ENCODE measurements at regions not wholly inside any gene's neighbourhood (a gene's known extent, or its start where the extent isn't known, plus 50 kb on each side); places are given as distances from the start of the nearest gene placed in this dataset.

GRCh38 chr13:42703740-42704139 is 77.6 kb upstream of the FAM216B start:
- DNase-seq (ENCODE audit: insufficient read length, low spot score) (no peak), FAIRE-seq (no peak)
- TF ChIP-seq CTCF (IDR thresholded peaks at IDR 0.05; ENCODE audit: insufficient read depth, missing control alignments): no peak

- no peak for FAIRE-seq
- no peak for DNase-seq (ENCODE audit: insufficient read length, low spot score)
- TF ChIP-seq CTCF (IDR thresholded peaks at IDR 0.05; ENCODE audit: insufficient read depth, missing control alignments): no peak
These were observed 75.1 kb upstream of the FAM216B start for GRCh38 chr13:42706286-42706685.

DNA sequence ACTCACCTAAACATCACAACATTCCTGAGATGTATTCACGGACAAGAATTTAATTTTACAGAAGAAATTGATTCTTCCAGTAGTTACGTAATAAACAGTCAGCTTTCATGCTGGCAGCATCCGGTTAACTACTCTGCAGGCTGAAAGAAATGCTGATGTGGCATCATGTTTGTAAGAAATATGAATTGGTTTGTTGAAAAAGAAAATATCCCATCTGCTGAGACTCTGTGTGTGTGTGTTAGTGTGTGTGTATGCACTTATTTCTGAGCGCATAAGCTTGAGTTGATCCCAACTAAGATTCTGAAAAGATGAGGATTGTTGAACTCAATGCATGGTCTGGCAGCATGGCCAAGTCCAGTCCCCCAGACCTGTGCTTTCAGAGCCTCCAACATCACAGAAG is 74.3 kb upstream of the FAM216B start:
- DNase-seq (ENCODE audit: insufficient read length, low spot score): no peak
- TF ChIP-seq CTCF (IDR thresholded peaks at IDR 0.05; ENCODE audit: insufficient read depth, missing control alignments): no peak
- FAIRE-seq: no peak

- no peak for DNase-seq (ENCODE audit: insufficient read length, low spot score)
- no peak for FAIRE-seq
- TF ChIP-seq CTCF (IDR thresholded peaks at IDR 0.05; ENCODE audit: insufficient read depth, missing control alignments): no peak
These were observed 73.8 kb upstream of the FAM216B start for GRCh38 chr13:42707586-42707985.

DNA sequence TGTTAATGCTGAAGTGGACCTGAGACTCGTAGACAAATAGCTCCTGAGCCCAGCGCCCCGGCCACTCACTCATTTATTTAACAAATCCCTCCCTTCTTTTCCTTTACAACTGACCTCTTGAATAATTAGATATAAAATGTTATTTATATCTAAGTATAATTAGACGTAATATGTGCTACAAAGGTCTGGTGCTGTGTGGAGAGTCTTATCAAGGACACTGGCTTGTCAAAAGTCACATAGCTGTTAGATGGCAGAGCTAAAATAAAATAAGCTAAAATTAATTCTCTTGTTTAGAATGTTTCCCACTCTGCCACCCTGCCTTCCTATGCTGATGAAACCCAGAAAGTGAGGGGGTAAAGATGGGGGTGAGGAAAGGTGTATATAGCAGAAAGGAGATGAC is 73.0 kb upstream of the FAM216B start:
- FAIRE-seq: no peak

DNA sequence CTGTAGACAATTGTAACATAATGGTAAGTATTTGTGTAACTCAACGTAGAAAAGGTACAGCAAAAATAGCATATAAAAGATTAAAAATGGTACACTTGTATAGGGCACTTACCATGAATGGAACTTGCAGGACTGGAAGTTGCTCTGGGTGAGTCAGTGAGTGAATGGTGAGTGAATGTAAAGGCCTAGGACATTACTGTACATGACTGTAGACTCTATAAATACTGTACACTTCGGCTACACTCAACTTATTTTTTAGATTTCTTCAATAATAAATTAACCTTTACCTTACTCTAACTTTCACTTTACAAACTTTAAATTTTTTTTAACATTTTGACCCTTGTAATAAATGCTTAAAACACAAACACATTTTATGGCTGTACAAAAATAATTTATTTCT is 72.1 kb upstream of the FAM216B start:
- DNase-seq (ENCODE audit: insufficient read length, low spot score): no peak
- FAIRE-seq: no peak
- no peak for TF ChIP-seq CTCF (IDR thresholded peaks at IDR 0.05; ENCODE audit: insufficient read depth, missing control alignments)

More for the DNA sequence above, 73.0 kb upstream of the FAM216B start:
- TF ChIP-seq CTCF (IDR thresholded peaks at IDR 0.05; ENCODE audit: insufficient read depth, missing control alignments): no peak
- DNase-seq (ENCODE audit: insufficient read length, low spot score): no peak

- no peak for TF ChIP-seq CTCF (IDR thresholded peaks at IDR 0.05; ENCODE audit: insufficient read depth, missing control alignments)
- FAIRE-seq (no peak), DNase-seq (ENCODE audit: insufficient read length, low spot score) (no peak)
These were observed 65.5 kb upstream of the FAM216B start for GRCh38 chr13:42715909-42716308.

All from D721Med (cell line).